ENCODE measurements at regions not wholly inside any gene's neighbourhood (a gene's known extent, or its start where the extent isn't known, plus 50 kb on each side); places are given as distances from the start of the nearest gene placed in this dataset.

DNA sequence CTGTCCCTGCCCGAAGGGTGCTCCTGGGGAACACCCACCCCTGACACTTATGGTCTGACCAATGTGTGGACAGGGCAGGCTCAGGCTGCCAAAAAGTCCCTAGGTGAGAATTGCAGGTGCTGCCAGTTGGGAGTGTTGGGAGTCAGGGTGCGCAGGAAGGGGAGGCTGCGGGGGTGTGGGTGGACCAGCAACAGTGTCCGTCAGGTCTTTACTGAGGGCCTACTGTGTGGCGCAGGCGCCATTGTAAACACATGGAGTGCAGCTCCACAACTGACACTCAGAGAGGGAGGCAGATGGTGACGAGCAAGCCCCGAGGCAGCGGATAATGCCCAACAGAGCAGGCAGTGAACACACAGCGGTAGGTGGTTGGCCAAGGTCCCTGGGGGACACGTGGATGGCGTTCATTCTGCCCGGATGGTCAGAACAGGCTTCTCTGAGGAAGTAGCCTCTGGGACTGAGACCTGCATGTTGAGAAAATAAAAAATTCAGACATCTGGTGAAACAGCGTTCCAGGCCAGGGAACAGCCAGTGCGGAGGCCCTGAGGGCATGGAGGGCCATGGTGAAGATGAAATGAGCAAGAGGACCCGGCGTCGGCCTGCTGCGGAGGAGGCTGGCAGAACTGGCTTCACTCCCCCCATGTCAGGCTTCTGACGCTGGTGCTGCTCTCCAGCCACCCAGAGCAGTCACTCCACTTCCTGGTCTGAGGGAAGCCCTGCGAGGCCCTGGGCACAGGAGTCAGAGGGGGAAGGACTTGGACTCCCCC, 136.2 kb upstream of the ZBTB40 start:
- ATAC-seq = no peak
- Mint-ChIP-seq H3K36me3 (ENCODE audit: low read depth) (no peaks in the 10 kb centered on the region), H3K4me3 (no peak overlapping the region), H3K4me1 (no peaks in the 10 kb centered on the region), H3K27ac (no peak overlapping the region), H3K27me3 (peaks cover 11% of the 10 kb centered on the region), H3K9me3 (no peaks in the 10 kb centered on the region)
- no peak for DNase-seq

- Mint-ChIP-seq H3K27me3 (peaks cover 5% of the 10 kb centered on the region), H3K27ac (no peak overlapping the region), H3K9me3 (no peaks in the 10 kb centered on the region), H3K4me3 (no peak overlapping the region), H3K4me1 (no peaks in the 10 kb centered on the region), H3K36me3 (ENCODE audit: low read depth) (no peaks in the 10 kb centered on the region)
- ATAC-seq (peak; percentile 46), DNase-seq (peak; percentile 30)
These were observed 134.3 kb upstream of the ZBTB40 start for GRCh38 chr1:22317231-22317919.

GRCh38 chr1:22317920-22318243, 133.8 kb upstream of the ZBTB40 start:
- H3K4me3 Mint-ChIP-seq = no peak overlapping the region
- H3K4me1 Mint-ChIP-seq = no peaks in the 10 kb centered on the region
- H3K27ac Mint-ChIP-seq = no peak overlapping the region
- DNase-seq (no peak), ATAC-seq (no peak)
- no peaks in the 10 kb centered on the region for H3K9me3 Mint-ChIP-seq
- H3K36me3 Mint-ChIP-seq (ENCODE audit: low read depth) = no peaks in the 10 kb centered on the region
- peaks cover 5% of the 10 kb centered on the region for H3K27me3 Mint-ChIP-seq

DNA sequence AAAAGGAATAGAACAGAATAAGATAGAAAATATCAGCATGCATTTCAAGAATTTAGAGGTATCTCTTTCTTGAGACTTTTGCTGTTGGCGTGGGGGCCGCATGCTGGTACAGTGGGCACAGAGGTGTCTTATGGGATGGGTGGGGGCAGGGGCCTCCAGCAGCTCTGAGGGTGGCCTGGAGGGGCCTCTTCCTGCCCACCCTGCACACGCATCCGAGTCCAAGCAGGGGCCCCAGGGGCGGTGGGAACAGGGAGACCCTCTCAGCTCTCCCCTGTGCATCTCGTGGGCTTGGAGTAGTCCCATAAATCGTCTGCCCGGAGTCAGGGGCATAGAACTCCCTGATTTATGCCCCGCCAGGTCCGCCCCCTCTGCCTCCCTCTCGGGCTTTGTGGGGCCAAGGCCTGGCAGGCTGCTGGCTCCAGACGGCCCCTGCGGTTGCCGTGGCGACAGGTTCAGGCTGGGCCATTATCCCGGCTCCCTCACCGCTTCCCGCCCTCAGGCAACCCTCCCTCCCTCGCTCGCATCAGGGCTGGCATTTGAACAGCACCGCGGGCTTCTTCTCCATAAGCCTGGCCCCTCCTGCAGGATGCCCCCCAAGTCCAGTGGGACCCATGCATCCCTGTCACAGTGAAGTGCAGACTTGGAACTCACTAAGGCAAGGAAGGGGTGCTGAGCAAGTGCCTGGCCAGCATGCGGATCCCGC, 133.2 kb upstream of the ZBTB40 start:
- H3K9me3 Mint-ChIP-seq = no peaks in the 10 kb centered on the region
- no peaks in the 10 kb centered on the region for H3K36me3 Mint-ChIP-seq (ENCODE audit: low read depth)
- no peak overlapping the region for H3K4me3 Mint-ChIP-seq
- no peak overlapping the region for H3K27ac Mint-ChIP-seq
- peaks cover 5% of the 10 kb centered on the region for H3K27me3 Mint-ChIP-seq
- no peaks in the 10 kb centered on the region for H3K4me1 Mint-ChIP-seq
- DNase-seq = no peak
- ATAC-seq = no peak

DNA sequence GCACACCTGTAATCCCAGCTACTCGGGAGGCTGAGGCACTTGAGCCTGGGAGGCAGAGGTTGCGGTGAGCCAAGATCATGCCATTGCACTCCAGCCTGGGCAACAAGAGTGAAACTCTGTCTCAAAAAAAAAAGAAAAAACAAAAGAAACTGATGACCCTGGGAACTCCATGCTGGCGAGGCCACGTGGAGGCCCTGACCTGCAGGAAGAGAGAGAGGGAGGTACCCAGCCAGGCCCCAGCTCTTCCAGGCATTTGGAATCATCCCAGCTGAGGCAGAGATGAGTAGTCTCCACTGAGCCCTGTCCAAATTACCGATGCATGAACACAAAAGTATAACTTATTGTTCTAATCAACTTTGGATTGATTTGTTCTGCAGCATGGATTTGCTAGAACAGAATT, 132.0 kb upstream of the ZBTB40 start:
- ATAC-seq = no peak
- H3K27me3 Mint-ChIP-seq = peaks cover 5% of the 10 kb centered on the region
- H3K4me3 Mint-ChIP-seq = no peak overlapping the region
- DNase-seq = no peak
- no peak overlapping the region for H3K27ac Mint-ChIP-seq
- no peaks in the 10 kb centered on the region for H3K36me3 Mint-ChIP-seq (ENCODE audit: low read depth)
- H3K4me1 Mint-ChIP-seq = no peaks in the 10 kb centered on the region
- H3K9me3 Mint-ChIP-seq = no peaks in the 10 kb centered on the region

DNA sequence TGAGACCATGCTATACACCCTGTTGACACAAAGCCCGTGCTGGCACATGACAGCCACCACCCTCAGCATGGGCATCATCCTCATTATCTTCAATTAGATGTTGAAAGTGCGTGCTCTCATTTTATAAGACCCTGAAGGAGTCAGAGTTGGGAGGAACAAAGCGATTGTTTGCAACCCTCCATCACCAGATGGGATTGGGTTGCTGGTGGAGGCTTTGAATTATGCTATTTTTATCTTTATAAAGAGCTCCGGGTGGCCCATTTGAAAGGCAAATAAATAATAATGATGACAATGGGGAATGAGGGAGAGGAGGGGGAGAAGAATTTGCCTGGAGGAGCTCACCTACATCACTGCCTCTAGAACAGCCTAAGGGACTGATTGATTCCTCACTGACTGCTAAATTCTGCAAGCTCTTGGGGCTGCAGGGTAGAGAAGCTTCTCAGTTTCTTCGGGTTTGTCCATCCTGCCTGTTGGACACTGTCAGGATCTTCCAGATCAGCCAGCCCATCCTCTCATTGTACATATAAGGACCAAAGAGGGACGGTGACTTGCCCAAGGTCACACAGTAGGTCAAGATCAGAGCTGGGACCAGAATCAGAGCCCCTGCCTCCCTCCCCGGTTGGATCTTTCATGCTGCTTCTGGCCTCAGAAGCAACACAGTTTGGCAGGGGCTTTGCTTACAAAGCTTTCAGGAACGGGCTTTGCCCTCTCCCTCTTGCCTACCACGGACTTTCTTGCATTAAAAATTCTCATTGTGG, 130.9 kb upstream of the ZBTB40 start:
- Mint-ChIP-seq H3K4me1 (no peaks in the 10 kb centered on the region), H3K9me3 (no peaks in the 10 kb centered on the region), H3K36me3 (ENCODE audit: low read depth) (no peaks in the 10 kb centered on the region), H3K27ac (no peak overlapping the region), H3K4me3 (no peak overlapping the region), H3K27me3 (peaks cover 4% of the 10 kb centered on the region)
- no peak for ATAC-seq
- no peak for DNase-seq

- Mint-ChIP-seq H3K9me3 (no peaks in the 10 kb centered on the region), H3K36me3 (ENCODE audit: low read depth) (no peaks in the 10 kb centered on the region), H3K27ac (no peak overlapping the region), H3K27me3 (peaks cover 4% of the 10 kb centered on the region), H3K4me3 (no peak overlapping the region), H3K4me1 (no peaks in the 10 kb centered on the region)
- ATAC-seq (no peak), DNase-seq (no peak)
These were observed 129.7 kb upstream of the ZBTB40 start for GRCh38 chr1:22321917-22322316.

DNA sequence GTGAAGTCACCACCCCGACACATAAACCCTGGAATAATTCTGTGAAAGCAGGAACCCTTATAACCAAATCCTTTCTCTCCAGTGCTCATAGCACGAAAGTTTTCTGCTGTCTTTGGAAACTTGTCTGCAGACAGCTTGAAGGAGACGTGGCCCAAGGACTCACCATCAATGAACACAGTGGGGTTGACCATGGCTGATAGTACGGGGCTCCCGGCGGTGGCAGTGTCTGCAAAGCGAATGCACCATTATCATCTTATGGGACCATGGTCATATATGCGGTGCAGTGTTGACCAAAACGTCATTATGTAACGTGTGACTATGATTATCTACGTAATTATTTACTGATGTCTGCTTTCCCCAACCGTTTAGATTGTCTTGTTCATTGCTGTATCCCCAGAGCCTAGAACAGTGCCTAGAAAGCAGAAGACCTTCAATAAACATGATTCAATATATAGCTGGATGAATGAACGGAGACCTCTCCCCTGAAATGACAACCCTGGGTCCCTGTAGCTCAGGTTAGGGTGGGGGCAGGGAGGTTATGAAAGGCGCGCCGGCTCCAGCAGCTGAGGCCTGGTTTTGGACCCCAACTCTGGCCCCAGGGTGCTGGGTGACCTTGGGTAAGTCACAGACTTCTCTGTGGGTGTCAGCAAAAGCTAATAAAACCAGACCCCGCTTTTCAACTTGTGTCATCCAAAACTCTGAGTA, 128.4 kb upstream of the ZBTB40 start:
- Mint-ChIP-seq H3K36me3 (ENCODE audit: low read depth) (no peaks in the 10 kb centered on the region), H3K9me3 (no peaks in the 10 kb centered on the region), H3K27me3 (no peaks in the 10 kb centered on the region), H3K27ac (no peak overlapping the region), H3K4me3 (no peak overlapping the region), H3K4me1 (no peaks in the 10 kb centered on the region)
- no peak for DNase-seq
- ATAC-seq = no peak

DNA sequence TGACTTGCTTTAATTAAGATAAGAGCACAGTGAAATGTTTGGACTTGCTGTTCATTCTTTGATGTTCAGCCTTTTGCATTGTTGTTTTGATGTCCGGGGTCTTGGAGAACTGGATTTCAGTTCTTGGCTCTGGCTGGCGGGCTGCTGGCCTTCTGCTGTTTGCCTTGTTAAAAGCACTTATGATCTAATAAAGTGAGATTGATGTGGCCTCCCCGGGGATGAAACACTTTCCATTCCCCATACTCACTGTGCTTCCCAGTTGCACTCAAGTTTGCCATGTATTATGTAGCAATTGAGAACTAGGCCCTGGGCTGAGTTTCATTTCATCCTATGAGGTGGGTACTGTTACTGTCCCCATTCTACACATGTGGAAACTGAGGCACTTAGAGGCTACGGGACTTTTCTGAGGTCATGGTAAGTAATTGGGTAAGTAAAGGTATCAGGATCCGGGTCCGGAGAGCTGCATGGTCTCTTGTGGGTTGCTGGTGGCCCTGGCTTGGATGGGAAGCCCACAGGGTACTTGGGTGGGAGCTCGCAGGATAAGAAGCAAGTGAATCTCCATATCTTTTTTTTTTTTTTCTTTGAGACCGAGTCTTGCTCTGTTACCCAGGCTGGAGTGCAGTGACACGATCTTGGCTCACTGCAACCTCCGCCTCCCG, 127.7 kb upstream of the ZBTB40 start:
- Mint-ChIP-seq H3K27ac (no peak overlapping the region), H3K27me3 (no peaks in the 10 kb centered on the region), H3K4me1 (no peaks in the 10 kb centered on the region), H3K36me3 (ENCODE audit: low read depth) (no peaks in the 10 kb centered on the region), H3K4me3 (no peak overlapping the region), H3K9me3 (no peaks in the 10 kb centered on the region)
- DNase-seq (no peak), ATAC-seq (no peak)

- ATAC-seq (no peak), DNase-seq (no peak)
- no peaks in the 10 kb centered on the region for H3K36me3 Mint-ChIP-seq (ENCODE audit: low read depth)
- no peaks in the 10 kb centered on the region for H3K4me1 Mint-ChIP-seq
- no peak overlapping the region for H3K4me3 Mint-ChIP-seq
- no peaks in the 10 kb centered on the region for H3K9me3 Mint-ChIP-seq
- H3K27me3 Mint-ChIP-seq = no peaks in the 10 kb centered on the region
- H3K27ac Mint-ChIP-seq = no peak overlapping the region
These were observed 125.9 kb upstream of the ZBTB40 start for GRCh38 chr1:22325531-22326371.

GRCh38 chr1:22326372-22326915, 125.2 kb upstream of the ZBTB40 start:
- Mint-ChIP-seq H3K27ac (no peak overlapping the region), H3K4me1 (no peaks in the 10 kb centered on the region), H3K9me3 (no peaks in the 10 kb centered on the region), H3K27me3 (no peaks in the 10 kb centered on the region), H3K4me3 (no peak overlapping the region), H3K36me3 (ENCODE audit: low read depth) (no peaks in the 10 kb centered on the region)
- DNase-seq (no peak), ATAC-seq (no peak)

DNA sequence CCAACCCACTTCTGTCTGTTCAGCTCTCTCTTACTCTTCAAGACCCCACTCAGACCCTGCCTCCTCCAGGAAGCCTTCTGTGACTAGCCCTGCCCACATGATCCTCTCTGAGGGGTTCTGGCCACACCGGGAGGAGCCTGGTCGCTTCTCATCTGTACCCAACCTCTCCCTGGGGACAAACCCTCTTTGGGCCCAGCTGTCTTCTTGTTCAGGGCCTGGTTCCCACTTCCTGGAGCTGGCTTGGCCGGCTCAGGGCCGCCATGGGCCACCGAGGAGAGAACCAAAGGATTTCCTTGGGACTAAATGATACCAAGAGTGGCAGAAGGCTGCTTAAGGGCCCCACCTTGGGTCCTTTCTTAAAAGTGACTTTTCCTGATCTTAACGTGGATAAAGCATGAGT, 124.7 kb upstream of the ZBTB40 start:
- Mint-ChIP-seq H3K4me3 (no peak overlapping the region), H3K36me3 (ENCODE audit: low read depth) (no peaks in the 10 kb centered on the region), H3K27ac (no peak overlapping the region), H3K4me1 (no peaks in the 10 kb centered on the region), H3K27me3 (no peaks in the 10 kb centered on the region), H3K9me3 (no peaks in the 10 kb centered on the region)
- DNase-seq (no peak), ATAC-seq (no peak)

DNA sequence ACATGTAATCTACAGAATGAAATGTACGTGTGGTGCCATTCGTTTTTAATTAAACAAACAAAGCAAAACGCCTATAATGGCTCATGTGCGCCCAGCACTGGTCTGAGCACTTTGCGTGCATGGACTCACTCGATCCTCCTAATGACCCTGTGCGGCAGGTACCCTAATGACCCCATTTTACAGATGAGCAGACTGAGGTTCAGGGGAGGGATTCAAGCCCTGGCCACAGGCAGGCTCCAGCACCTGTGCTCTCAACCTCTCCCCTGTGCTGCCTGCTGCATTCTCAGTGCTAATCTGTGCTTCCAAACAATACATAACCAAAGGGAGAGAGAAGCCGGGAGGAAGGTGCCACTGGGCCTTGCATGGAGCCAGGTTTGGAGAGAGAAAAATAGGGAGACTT, 124.2 kb upstream of the ZBTB40 start:
- H3K9me3 Mint-ChIP-seq = no peaks in the 10 kb centered on the region
- ATAC-seq (no peak), DNase-seq (no peak)
- H3K27me3 Mint-ChIP-seq = no peaks in the 10 kb centered on the region
- H3K36me3 Mint-ChIP-seq (ENCODE audit: low read depth) = no peaks in the 10 kb centered on the region
- no peaks in the 10 kb centered on the region for H3K4me1 Mint-ChIP-seq
- no peak overlapping the region for H3K4me3 Mint-ChIP-seq
- H3K27ac Mint-ChIP-seq = no peak overlapping the region
